ENCODE measurements at regions not wholly inside any gene's neighbourhood (a gene's known extent, or its start where the extent isn't known, plus 50 kb on each side); places are given as distances from the start of the nearest gene placed in this dataset.
"Not testable (repeated sequence)": the region's sequence is repeated elsewhere in the genome, so short reads cannot be mapped to it uniquely, and the experiment has no call there.

- no peak for DNase-seq (ENCODE audit: insufficient read length, low spot score)
- TF ChIP-seq, protein P1, sequence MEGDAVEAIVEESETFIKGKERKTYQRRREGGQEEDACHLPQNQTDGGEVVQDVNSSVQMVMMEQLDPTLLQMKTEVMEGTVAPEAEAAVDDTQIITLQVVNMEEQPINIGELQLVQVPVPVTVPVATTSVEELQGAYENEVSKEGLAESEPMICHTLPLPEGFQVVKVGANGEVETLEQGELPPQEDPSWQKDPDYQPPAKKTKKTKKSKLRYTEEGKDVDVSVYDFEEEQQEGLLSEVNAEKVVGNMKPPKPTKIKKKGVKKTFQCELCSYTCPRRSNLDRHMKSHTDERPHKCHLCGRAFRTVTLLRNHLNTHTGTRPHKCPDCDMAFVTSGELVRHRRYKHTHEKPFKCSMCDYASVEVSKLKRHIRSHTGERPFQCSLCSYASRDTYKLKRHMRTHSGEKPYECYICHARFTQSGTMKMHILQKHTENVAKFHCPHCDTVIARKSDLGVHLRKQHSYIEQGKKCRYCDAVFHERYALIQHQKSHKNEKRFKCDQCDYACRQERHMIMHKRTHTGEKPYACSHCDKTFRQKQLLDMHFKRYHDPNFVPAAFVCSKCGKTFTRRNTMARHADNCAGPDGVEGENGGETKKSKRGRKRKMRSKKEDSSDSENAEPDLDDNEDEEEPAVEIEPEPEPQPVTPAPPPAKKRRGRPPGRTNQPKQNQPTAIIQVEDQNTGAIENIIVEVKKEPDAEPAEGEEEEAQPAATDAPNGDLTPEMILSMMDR (IDR thresholded peaks at IDR 0.05; ENCODE audit: insufficient read depth, missing control alignments): no peak
- no peak for FAIRE-seq
Measured at GRCh38 chr15:26223720-26224119, 360.6 kb upstream of the ATP10A start.

GRCh38 chr15:26222781-26223180 lies 359.7 kb upstream of the ATP10A start:
- DNase-seq (ENCODE audit: insufficient read length, low spot score): no peak
- TF ChIP-seq, protein P1 (IDR thresholded peaks at IDR 0.05; ENCODE audit: insufficient read depth, missing control alignments): no peak
- FAIRE-seq: no peak

GRCh38 chr15:26217043-26217442 lies 353.9 kb upstream of the ATP10A start:
- FAIRE-seq; DNase-seq (ENCODE audit: insufficient read length, low spot score): not testable (repeated sequence)

- no peak for FAIRE-seq
- DNase-seq (ENCODE audit: insufficient read length, low spot score): no peak
- TF ChIP-seq, protein P1 (IDR thresholded peaks at IDR 0.05; ENCODE audit: insufficient read depth, missing control alignments): no peak
Measured at GRCh38 chr15:26214290-26214689, 351.2 kb upstream of the ATP10A start.

GRCh38 chr15:26213427-26213826 lies 350.3 kb upstream of the ATP10A start:
- TF ChIP-seq, protein P1 (IDR thresholded peaks at IDR 0.05; ENCODE audit: insufficient read depth, missing control alignments): no peak
- no peak for DNase-seq (ENCODE audit: insufficient read length, low spot score)
- FAIRE-seq: no peak

- TF ChIP-seq, protein P1 (IDR thresholded peaks at IDR 0.05; ENCODE audit: insufficient read depth, missing control alignments): no peak
- FAIRE-seq: no peak
- DNase-seq (ENCODE audit: insufficient read length, low spot score): no peak
Measured at GRCh38 chr15:26212109-26212508, 349.0 kb upstream of the ATP10A start.

GRCh38 chr15:26210980-26211379 lies 347.9 kb upstream of the ATP10A start:
- TF ChIP-seq, protein P1 (IDR thresholded peaks at IDR 0.05; ENCODE audit: insufficient read depth, missing control alignments): no peak
- no peak for DNase-seq (ENCODE audit: insufficient read length, low spot score)
- FAIRE-seq: no peak
